Activated CD4-positive, CD25-positive, alpha-beta regulatory T cell treated with anti-CD3 and anti-CD28 coated beads, Interleukin-2, amount 50 U/mL, for 72 hours (primary cell): ENCODE measurements at regions not wholly inside any gene's neighbourhood (a gene's known extent, or its start where the extent isn't known, plus 50 kb on each side); places are given as distances from the start of the nearest gene placed in this dataset.

Experiments
- DNase-seq: peaks from one replicate; pipeline ENCODE4 v3.0.0; 2021

GRCh38 chr12:126488806-126489205 lies 1423.6 kb downstream of the AACS start:
- no peak for DNase-seq

GRCh38 chr12:126492181-126492580 lies 1426.9 kb downstream of the AACS start:
- no peak for DNase-seq

- DNase-seq: no peak
Measured at GRCh38 chr12:126493366-126494108, 1428.3 kb downstream of the AACS start.

- DNase-seq: no peak
Measured at GRCh38 chr12:126496201-126496600, 1431.0 kb downstream of the AACS start.

GRCh38 chr12:126506426-126507182 lies 1441.4 kb downstream of the AACS start:
- no peak for DNase-seq

GRCh38 chr12:126507231-126507630 lies 1442.0 kb downstream of the AACS start:
- no peak for DNase-seq

- DNase-seq: no peak
Measured at GRCh38 chr12:126509572-126509971, 1444.3 kb downstream of the AACS start.

GRCh38 chr12:126510630-126511029 lies 1445.4 kb downstream of the AACS start:
- DNase-seq: no peak

GRCh38 chr12:126512916-126513913 lies 1448.0 kb downstream of the AACS start:
- DNase-seq: no peak

- DNase-seq: no peak
Measured at GRCh38 chr12:126518596-126519200, 1453.5 kb downstream of the AACS start.

GRCh38 chr12:126519833-126520232 lies 1454.6 kb downstream of the AACS start:
- no peak for DNase-seq

- DNase-seq: no peak
Measured at GRCh38 chr12:126523891-126524290, 1458.7 kb downstream of the AACS start.

- no peak for DNase-seq
Measured at GRCh38 chr12:126534495-126534894, 1469.3 kb downstream of the AACS start.

- no peak for DNase-seq
Measured at GRCh38 chr12:126534942-126535341, 1469.7 kb downstream of the AACS start.

- DNase-seq: no peak
Measured at GRCh38 chr12:126535971-126536370, 1470.7 kb downstream of the AACS start.

GRCh38 chr12:126537961-126538530 lies 1472.8 kb downstream of the AACS start:
- DNase-seq: no peak

- no peak for DNase-seq
Measured at GRCh38 chr12:126538888-126539287, 1473.7 kb downstream of the AACS start.

GRCh38 chr12:126545411-126545810 lies 1480.2 kb downstream of the AACS start:
- DNase-seq: no peak

GRCh38 chr12:126547905-126548304 lies 1482.7 kb downstream of the AACS start:
- no peak for DNase-seq

GRCh38 chr12:126551869-126552268 lies 1486.6 kb downstream of the AACS start:
- no peak for DNase-seq

GRCh38 chr12:126554625-126555024 lies 1489.4 kb downstream of the AACS start:
- DNase-seq: no peak

- no peak for DNase-seq
Measured at GRCh38 chr12:126557659-126558058, 1492.4 kb downstream of the AACS start.
